ENCODE measurements at regions not wholly inside any gene's neighbourhood (a gene's known extent, or its start where the extent isn't known, plus 50 kb on each side); places are given as distances from the start of the nearest gene placed in this dataset.
"Not testable (repeated sequence)": the region's sequence is repeated elsewhere in the genome, so short reads cannot be mapped to it uniquely, and the experiment has no call there.

- DNase-seq (ENCODE audit: low read depth) = no peak
Observed at GRCh38 chr7:142698429-142698828, 50.8 kb upstream of the PRSS1 start.

GRCh38 chr7:142697270-142697669, 52.0 kb upstream of the PRSS1 start:
- no peak for DNase-seq (ENCODE audit: low read depth)

DNA sequence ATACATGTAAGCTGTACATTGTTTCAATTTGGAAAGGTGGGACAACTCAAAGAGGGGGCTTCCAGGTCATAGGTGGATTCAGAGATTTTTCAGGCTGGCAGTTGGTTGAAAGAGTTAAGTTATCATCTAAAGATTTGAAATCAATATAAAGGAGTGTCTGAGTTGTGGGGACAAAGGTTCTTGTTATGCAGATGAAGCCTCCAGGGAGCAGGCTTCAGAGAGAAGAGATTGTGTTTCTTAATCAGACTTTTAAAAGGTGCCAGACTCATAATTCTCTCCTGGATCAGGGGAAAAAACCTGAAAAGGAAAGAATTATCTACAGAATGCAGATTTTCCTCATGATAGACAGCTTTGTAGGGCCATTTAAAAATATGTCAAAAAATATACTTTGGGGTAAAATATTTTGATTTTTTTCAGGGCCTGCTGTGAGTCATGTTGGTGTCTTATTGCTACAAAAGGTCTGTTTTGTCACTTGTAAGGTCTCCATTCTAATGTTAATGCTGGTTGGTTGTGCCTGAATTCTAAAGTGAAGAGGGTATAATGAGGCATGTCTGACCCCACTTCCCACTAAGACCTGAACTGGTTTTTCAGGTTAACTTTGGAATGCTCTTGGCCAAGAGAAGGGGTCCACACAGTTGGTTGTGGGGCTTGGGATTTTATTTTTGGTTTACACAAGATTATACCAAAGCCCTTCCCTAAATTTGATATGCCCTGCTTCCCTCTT, 52.7 kb upstream of the PRSS1 start:
- no peak for DNase-seq (ENCODE audit: low read depth)

DNA sequence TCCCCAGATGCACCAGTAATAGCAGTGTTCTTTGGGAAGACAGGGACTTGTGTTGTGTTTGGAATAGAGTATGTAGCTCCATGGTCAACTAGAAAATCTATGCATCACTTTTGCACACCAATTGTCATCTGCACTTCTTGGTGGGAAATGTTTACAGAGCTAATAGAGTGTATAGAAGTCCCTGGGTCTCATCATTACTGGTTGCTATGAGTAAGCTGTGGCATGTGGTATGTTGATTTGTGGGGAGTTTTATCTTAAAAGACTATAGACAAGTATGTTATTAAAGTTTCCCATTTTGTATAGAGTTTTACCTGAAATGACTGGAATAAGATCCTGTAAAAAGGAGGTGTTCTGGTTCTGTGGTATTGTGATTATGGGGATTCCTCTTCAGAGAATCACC, 55.4 kb upstream of the PRSS1 start:
- DNase-seq (ENCODE audit: low read depth) = no peak

DNA sequence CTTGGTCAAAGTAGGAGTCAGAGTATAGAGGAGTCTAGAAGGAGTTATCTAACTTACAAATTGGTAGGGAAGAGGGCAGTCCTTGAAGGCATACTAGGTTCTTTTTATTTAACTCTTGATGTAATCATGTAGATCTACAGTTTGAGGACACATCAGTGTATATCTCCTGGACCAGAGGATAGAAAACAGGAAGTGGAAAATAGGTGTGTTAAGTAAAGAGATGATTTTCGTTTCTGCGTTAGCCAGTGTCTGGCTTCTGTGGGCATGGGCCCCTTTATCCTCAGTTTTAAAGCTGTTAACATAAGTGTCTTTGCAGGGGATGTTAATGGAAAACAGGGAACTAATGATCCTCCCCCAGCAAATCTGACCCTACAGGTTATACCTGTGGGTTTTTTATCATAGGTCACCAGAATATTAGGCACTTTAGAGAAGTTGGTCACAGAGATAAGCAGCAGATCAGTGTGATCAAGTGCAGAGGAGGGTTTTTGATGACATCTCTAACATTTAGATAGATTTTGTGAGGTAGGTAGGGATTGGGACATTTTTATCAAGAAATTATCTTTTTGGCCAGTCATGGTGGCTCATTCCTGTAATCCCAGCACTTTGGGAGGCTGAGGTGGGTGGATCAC, 58.6 kb upstream of the PRSS1 start:
- DNase-seq (ENCODE audit: low read depth) = no peak

DNA sequence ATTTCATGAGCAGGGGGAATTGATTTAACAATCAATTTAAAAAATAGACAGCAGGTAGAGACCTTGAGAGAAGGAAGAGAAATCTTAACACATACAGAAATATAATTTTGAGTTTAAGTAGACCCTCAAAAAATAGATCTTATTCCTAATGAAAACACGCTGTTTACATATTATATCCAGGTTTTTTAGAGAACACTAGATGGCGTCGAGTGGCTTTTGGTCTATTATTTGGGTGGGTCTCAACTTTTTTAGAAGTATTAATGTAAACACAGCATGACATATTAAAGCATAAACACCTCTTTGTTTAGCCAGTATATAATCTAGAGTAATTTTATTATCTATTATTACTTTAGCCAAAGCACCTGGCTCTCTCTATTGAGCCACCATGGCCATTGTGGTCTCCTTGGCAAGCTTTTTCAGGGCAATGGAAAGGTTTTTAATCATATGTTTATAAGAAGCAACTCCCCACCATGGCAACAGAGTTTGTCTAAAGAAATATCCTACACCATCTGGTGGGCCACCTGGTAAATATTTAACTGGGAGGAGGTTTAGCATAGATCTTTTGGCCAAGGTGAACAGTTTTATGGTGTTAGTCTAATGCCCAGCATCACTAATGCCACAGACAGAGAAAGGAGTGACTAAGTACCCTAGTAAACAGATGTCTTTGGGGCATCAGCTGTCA, 59.7 kb upstream of the PRSS1 start:
- no peak for DNase-seq (ENCODE audit: low read depth)

DNA sequence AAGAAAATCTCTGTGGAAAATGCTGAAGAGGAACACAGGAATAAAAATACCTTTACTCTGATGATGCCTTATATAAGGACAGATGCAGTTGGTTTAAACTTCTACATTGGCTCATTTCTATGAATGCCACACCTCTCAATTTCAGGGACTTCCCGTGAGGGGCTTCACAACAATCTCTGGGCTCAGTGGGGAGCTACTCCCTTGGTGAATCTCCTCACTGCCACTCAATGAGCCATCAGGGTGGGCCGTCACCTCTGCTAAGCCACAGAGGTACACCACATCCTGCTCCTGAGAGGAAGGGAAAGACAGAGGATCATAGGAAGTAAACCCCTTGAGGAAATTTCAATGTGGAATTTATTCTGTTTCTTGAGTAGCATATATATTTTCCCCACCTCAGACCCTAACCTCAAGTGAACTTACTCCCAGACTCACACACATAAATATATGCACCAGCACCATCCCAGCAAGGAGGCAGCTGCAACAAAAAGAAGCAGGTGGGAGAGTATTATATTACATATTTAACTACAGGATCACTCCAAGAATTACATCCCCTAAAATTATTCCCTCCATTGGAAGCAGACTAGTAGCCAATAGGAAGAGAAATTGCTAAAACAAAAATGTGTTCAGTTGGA, 63.3 kb upstream of the PRSS1 start:
- DNase-seq (ENCODE audit: low read depth) = no peak

DNA sequence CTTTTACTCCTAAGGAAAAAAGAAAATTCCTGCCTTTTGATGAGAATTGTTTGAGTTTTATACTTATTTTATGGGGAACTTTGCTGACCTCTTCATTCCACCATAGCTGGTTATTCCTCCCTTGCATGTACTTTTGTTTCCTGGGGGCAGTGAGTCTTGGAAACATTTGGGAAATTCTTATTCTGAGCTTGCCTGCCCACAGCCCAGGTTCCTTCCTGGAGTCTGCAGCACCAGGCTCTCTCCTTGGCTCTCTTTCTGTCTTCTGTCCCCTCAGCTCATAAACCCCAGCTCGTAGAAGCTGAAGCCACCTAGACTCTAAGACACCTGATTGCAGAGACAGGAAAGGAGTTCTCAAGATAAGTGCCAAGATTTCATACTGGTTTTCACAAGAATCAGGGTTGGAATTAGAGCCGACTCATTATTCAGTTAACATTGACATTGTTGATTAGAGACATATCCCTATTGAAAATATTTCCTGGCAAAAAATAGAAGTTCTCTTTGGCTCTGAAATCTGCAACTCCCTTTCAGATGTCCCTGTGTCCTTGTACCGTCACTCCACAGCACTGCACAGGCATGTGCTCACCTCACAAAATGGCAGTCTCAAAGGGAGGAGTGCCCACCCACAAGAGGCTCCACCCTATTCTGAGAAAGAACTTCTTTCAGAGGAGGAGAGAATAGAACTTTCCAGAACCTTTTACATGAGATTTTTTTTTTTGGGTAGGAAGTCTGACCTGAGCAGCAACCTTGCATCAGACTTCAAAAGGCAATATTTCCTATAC, 67.8 kb upstream of the PRSS1 start:
- no peak for DNase-seq (ENCODE audit: low read depth)

DNA sequence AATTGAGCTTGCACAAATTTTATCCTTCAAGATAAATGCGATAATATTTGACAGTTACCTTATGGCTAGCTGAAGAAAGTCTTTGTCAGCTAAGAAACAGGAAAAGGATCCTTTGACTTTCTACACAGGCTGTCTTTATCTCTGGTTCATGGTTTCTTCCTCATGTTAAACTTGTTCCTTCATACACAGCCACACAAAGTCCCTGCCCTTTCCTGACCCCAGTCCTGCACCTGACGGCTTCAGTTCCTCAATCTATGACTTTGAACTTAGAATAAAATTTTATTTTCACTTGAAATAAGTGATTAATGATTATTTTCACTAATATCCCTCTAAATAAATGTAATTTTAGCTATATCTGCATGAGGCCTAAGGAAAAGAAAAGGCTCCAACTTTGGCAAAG, 77.8 kb upstream of the PRSS1 start:
- DNase-seq (ENCODE audit: low read depth) = no peak

DNA sequence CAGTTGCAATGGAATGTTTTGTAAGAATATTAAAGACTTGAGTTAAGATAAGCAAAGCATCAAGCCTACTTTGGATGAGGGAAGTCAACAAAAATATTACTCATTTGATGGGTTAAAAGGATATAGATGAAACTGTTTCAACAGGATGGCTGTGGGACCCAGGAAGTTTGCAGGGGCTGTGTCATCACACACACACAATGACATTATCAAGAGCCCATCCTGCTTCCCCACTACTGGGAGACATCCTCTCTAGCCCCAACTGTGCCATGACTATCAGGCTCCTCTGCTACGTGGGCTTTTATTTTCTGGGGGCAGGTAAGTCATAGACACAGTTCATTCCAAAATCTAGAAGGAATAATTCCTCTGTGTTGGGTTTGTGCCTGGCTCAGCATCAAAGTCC, 78.8 kb upstream of the PRSS1 start:
- DNase-seq (ENCODE audit: low read depth) = no peak

- DNase-seq (ENCODE audit: low read depth) = no peak
Observed at GRCh38 chr7:142669074-142669654, 80.1 kb upstream of the PRSS1 start.

GRCh38 chr7:142668495-142668894, 80.8 kb upstream of the PRSS1 start:
- DNase-seq (ENCODE audit: low read depth) = no peak

DNA sequence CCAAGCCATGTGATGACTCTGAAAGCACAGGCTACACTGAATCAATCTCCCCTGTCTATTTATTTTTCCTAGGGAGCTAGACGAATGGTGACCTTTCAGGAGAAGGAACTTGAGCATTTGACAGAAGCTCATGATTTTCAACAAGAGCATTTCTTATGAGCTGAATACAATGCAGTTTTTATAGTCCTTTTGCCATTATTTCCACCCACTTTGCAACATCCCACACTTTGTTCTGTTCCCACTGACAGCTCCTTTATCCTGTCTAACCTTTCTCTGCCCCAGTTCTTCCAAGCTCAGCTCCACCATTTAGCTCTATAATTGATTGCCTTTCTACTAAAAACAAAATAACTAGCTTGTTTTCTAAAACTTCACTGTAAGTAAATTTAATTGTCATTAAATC, 91.9 kb upstream of the PRSS1 start:
- DNase-seq (ENCODE audit: low read depth) = no peak

DNA sequence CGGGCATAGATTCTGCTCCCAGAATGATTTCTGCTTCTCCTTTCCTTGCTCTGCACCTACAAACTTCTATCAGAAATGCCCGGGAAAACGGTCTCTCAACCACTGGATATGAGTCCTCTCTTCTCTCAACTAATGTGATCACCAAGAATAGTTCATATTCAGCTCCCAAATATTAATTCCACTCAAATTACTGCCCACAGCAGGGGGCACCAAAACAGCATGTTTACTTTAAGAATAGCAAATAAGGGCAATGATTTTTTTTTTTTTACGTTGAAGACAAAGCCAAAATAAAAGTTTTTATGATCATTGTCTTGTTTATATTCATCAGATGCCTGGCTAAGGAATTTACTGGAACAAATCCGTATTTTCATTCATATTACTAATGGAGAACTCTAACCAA, 94.9 kb upstream of the PRSS1 start:
- no peak for DNase-seq (ENCODE audit: low read depth)

GRCh38 chr7:142647749-142648148, 101.5 kb upstream of the PRSS1 start:
- DNase-seq (ENCODE audit: low read depth) = no peak

DNA sequence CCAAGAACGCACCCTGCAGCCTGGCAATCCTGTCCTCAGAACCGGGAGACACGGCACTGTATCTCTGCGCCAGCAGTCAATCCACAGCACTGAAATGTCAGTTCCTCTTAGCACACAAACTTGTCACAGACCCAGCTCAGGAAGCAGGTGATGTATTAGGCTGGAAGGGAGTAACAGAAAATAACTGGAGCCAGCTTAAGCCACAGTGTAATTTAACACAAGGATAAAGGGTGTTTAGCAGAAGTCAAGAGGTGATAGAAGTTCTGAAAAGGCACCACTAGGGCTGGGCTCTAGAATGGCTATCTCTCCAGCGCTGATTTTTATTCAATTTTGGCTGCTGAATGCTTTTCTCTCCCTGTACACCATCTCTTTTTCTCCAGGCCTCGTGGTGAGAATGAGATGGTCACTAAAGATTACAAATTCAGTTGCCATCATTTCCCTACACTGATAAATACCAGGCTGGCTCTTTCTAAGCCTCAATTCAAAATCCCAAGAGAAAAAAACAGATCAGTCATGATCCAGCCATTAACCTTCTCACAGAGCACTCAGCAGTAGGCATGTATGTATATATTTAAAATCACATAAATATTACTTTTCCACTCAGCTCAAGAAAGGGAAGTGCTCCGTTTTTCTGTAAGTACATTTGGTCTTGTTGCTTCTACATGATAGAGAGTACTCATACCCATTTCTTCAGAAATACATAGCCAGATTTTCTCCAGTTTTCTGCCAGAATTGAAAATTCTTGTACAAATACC, 102.7 kb upstream of the PRSS1 start:
- no peak for DNase-seq (ENCODE audit: low read depth)

GRCh38 chr7:142645777-142646176, 103.5 kb upstream of the PRSS1 start:
- no peak for DNase-seq (ENCODE audit: low read depth)

DNA sequence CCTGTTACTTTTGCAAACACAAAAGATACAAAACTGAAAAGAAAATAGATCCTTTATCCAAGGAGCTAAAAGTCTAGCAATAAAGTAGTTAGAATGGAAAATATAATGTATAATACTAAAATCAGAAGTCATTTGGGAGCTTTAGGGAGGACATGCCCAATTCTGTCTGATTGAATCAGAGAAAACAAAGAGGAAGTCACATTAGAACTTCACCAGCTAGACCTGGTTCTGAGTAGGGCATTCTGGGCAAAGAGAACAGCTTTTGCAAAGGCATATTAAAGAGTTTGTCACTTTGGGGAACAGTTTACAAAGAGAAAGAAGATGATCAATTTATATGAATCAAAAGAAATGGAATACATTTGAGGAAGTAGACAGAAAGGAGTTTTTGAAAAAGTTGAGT, 107.0 kb upstream of the PRSS1 start:
- DNase-seq (ENCODE audit: low read depth) = no peak

DNA sequence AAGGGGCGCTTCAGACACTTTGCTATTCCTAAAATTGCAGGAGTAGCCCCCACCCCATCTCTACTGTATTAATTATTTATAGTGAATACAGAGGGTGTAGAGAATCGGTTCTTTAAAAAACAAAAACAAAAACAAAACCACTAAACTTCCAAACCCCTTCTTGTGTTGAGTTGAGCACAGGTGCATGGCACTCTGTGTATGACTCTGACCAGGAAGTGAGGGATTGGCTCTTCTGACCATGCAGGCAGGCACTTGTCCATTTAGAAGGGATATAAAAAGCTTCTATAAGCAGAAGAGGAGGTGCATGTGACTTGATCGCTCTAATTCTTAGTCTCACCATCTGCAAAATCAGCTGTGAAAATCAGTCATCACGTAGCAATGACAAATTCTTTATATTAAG, 108.0 kb upstream of the PRSS1 start:
- not testable (repeated sequence) for DNase-seq (ENCODE audit: low read depth)

GRCh38 chr7:142638581-142638980, 110.7 kb upstream of the PRSS1 start:
- no peak for DNase-seq (ENCODE audit: low read depth)

DNA sequence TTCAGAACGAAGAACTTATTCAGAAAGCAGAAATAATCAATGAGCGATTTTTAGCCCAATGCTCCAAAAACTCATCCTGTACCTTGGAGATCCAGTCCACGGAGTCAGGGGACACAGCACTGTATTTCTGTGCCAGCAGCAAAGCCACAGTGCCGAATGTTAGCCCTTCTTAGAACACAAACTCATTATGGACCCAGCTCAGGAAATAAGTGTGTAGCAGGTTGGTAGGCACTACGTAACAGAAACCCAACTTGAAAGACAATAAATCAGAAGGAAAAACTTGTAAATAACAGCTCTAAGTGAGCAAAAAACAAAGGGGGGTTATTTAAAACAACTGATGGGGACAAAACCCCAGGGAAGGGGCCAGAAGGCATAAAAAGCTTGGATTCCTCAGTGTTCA, 112.0 kb upstream of the PRSS1 start:
- no peak for DNase-seq (ENCODE audit: low read depth)
